ENCODE measurements at regions not wholly inside any gene's neighbourhood (a gene's known extent, or its start where the extent isn't known, plus 50 kb on each side); places are given as distances from the start of the nearest gene placed in this dataset.

DNA sequence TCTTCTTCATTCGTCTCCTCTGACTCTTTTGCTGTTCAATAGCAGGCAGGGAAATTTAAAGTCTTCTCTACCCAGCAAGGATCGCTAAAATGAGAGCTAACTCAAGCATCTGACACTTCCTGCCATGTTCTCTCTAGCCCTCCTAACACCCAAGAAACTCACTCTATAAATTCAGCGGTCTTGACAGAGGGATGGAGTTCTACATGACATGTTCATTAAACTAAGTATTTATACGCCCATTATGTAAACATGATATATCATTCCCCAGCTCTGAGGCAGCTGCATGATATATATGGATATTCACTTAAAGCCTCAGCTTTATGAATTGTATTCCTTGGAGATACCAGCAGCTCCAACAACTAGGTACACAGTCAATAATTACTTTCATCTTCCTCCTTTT is 231.0 kb downstream of the METTL4 start:
- TF ChIP-seq, protein P1, sequence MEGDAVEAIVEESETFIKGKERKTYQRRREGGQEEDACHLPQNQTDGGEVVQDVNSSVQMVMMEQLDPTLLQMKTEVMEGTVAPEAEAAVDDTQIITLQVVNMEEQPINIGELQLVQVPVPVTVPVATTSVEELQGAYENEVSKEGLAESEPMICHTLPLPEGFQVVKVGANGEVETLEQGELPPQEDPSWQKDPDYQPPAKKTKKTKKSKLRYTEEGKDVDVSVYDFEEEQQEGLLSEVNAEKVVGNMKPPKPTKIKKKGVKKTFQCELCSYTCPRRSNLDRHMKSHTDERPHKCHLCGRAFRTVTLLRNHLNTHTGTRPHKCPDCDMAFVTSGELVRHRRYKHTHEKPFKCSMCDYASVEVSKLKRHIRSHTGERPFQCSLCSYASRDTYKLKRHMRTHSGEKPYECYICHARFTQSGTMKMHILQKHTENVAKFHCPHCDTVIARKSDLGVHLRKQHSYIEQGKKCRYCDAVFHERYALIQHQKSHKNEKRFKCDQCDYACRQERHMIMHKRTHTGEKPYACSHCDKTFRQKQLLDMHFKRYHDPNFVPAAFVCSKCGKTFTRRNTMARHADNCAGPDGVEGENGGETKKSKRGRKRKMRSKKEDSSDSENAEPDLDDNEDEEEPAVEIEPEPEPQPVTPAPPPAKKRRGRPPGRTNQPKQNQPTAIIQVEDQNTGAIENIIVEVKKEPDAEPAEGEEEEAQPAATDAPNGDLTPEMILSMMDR (conservative IDR thresholded peaks at IDR 0.05; ENCODE audit: low read depth, low read length), result no peak

DNA sequence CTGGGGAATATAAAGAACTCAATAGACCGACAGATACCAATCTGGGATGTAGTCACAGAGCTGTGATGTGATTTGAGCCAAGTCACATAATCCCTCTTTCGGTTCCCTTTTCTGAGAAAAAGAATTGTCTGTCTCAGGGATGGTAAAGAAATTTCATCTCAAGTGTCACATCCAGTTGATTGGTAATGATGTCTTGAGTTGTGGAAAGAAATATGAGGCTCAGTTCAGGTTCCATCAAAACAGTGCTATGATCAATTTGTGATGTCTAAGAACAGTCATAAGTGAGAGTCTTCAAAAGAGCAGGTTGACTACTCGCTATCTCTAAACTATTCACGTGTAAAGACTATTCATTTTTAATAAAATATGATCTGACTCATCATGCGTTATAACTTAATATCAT is 223.3 kb downstream of the METTL4 start:
- no peak for DNase-seq (ENCODE audit: low read depth)
- TF ChIP-seq, protein P1 (conservative IDR thresholded peaks at IDR 0.05; ENCODE audit: low read depth, low read length), result no peak
- no peak overlapping the region for H3K4me3 ChIP-seq (ENCODE audit: low read depth, low read length)

More for the DNA sequence above, 231.0 kb downstream of the METTL4 start:
- H3K4me3 ChIP-seq (ENCODE audit: low read depth, low read length), result no peak overlapping the region
- DNase-seq (ENCODE audit: low read depth), result no peak

DNA sequence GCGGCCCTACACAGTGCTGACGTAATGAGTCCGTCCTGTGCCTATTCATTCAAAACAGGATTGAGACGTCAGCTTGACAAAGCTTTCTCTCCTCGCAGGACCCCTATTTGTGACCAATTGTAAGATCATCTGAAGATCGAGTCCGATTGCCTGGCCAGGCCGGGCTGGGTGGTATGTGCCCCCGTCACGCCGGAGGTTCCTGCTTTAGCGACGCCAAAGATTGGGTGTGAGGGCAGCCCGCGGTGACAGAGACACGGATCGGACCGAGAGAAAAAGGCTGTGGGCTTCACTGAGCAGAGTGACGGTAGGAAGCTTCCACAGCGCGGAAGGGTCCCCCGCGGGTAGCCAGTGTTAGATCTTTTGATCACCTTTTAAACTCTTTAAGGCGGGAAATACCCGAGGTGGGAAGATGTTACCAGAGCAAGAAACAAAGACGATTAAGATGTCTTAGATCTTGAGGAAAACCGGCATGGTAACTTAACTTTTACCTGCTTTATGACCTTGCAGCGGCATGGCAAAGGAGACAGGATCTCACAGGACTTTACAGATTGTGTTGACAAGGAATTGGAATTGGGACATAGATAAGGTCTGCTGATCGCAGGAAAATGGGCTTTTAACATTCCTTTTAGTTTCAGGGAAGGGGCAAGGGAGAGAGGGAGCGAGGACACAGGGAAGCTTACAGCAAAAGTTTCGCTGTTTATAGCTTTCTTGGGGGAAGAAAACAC is 220.0 kb downstream of the METTL4 start:
- no peak overlapping the region for H3K4me3 ChIP-seq (ENCODE audit: low read depth, low read length)
- no peak for DNase-seq (ENCODE audit: low read depth)
- TF ChIP-seq, protein P1 (conservative IDR thresholded peaks at IDR 0.05; ENCODE audit: low read depth, low read length), result no peak

DNA sequence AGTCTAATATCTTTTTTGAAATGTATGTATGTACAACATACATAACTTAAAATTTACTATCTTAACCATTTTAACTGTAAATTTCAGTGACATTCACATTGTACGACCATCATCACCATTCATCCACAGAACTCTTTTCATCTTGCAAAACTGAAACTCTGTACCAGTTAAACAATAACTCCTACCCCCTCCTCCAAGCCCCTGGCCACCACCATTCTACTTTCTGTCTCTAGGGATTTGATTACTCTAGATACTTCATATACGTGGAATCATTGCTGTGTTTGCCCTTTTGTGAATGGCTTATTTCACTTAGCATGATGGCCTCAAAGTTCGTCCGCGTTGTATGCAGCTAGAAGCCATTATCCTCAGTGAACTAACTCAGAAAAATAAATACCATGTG is 217.0 kb downstream of the METTL4 start:
- no peak overlapping the region for H3K4me3 ChIP-seq (ENCODE audit: low read depth, low read length)
- TF ChIP-seq, protein P1 (conservative IDR thresholded peaks at IDR 0.05; ENCODE audit: low read depth, low read length), result no peak
- no peak for DNase-seq (ENCODE audit: low read depth)

DNA sequence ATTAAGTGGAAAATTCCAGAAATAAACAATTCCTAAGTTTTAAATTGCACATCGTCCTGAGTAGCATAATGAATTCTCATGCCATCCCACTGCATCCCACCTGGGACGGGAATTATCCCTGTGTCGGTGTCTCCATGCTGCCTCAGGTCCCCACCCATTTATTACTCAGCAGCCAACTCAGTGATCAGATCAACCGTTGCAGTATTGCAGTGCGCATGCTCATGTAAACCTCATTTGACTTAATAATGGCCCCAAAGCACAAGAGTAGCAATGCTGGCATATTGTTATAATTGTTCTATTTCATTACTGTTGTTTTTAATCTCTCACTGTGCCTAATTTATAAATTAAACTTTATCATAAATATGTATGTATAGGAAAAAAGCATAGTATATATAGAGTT is 214.4 kb downstream of the METTL4 start:
- TF ChIP-seq, protein P1 (conservative IDR thresholded peaks at IDR 0.05; ENCODE audit: low read depth, low read length), result no peak
- H3K4me3 ChIP-seq (ENCODE audit: low read depth, low read length), result no peak overlapping the region
- no peak for DNase-seq (ENCODE audit: low read depth)

DNA sequence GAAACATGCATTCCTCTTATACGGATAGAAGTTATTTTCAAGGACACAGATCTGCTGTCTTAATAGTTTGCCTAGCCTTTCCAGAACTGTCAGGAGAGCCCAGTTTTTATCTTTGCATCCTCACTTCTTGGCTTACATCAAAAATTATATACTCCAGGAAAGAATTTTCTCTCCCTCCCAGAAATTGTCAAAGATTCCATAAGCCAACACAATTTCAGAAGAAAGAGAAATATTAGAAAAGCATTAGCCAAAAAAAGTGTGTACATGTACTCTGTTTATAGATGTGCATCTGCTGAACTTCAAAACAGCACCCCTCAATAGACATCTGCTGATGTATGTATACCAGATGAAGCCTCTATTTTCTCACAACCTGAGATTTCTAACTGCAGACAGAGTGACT is 210.4 kb downstream of the METTL4 start:
- no peak for DNase-seq (ENCODE audit: low read depth)
- TF ChIP-seq, protein P1 (conservative IDR thresholded peaks at IDR 0.05; ENCODE audit: low read depth, low read length), result no peak
- H3K4me3 ChIP-seq (ENCODE audit: low read depth, low read length), result no peak overlapping the region

DNA sequence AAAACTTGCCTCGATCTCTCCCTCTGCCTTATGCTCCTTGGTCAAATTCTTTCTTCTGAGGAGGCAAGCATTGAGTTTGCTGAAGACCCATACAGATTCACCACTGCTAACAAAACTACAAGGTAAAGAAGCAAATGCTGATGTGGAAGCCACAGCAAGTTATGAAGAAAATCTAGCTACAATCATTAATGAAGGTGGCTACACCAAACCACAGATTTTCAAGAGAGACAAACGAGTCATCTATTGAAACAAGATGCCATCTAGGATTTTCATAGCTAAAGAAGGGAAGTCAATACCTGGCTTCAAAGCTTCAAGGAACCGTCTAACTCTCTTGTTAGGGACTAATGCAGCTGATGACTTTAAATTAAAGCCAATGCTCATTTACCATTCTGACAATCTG is 203.2 kb downstream of the METTL4 start:
- TF ChIP-seq, protein P1 (conservative IDR thresholded peaks at IDR 0.05; ENCODE audit: low read depth, low read length), result no peak
- no peak for DNase-seq (ENCODE audit: low read depth)

More for the DNA sequence above, 203.2 kb downstream of the METTL4 start:
- H3K4me3 ChIP-seq (ENCODE audit: low read depth, low read length), result no peak overlapping the region

Measured in choroid plexus epithelial cell (primary cell).